Panc1 (cell line): ENCODE measurements at regions not wholly inside any gene's neighbourhood (a gene's known extent, or its start where the extent isn't known, plus 50 kb on each side); places are given as distances from the start of the nearest gene placed in this dataset.

Experiments used
- ATAC-seq: fragments of 200-7000 bp; cut with Tn5 transposase; 2 replicates; pipeline ENCODE4 v1.9.1; 2020; ENCODE audit warnings: mild to moderate bottlenecking, moderate library complexity
- BruUV-seq: library from RNA; stranded (reverse); fragments of 400-500 nt; replicated peaks from 2 replicates; lab custom pipeline; 2021; lab: Mats Ljungman, UMichigan
- CTCF ChIA-PET: fragments of 300-600 bp; sonication (Branson Sonifier 250); formaldehyde crosslinking; loops from one replicate; lab custom pipeline; 2022; ENCODE audit warnings: antibody characterized with exemption; lab: Charles Lee
- POLR2A ChIA-PET: fragments of 300-600 bp; sonication (Branson Sonifier 250); formaldehyde crosslinking; loops from one replicate; lab custom pipeline; 2022; ENCODE audit warnings: antibody characterized with exemption; lab: Charles Lee
- DNase-seq: peaks from one replicate; pipeline ENCODE4 v3.0.0-alpha.2; 2010; ENCODE audit warnings: low read depth, low spot score
- H3K27ac ChIP-seq: 2 replicates; pipeline ENCODE4 v1.5.1; 2011; ENCODE audit warnings: mild to moderate bottlenecking, low read length, inconsistent platforms
- H3K27me3 ChIP-seq: fragments of 200-500 bp; sonication (Bioruptor generic); 2 replicates; pipeline ENCODE4 v1.6.0; 2014; ENCODE audit warnings: low read length, inconsistent platforms; ENCODE audit not compliant: control insufficient read depth, insufficient read depth
- H3K36me3 ChIP-seq: fragments of 200-500 bp; sonication (Bioruptor generic); 2 replicates; pipeline ENCODE4 v1.5.1; 2014; ENCODE audit warnings: inconsistent platforms, mild to moderate bottlenecking, low read length, moderate library complexity; ENCODE audit not compliant: control insufficient read depth, insufficient read depth
- H3K4me1 ChIP-seq: 2 replicates; pipeline ENCODE4 v1.5.1; 2011; ENCODE audit warnings: inconsistent platforms, mild to moderate bottlenecking, low read length, moderate library complexity; ENCODE audit not compliant: control insufficient read depth, insufficient read depth
- H3K4me3 ChIP-seq, 2 experiments: 2 replicates each; pipeline ENCODE4 v1.5.1; 2011 to 2012; ENCODE audit warnings: low read depth in 2 of 2, low read length in 2 of 2, mild to moderate bottlenecking in 2 of 2, inconsistent platforms in 1 of 2, moderate library complexity in 1 of 2
- H3K9me3 ChIP-seq: fragments of 200-500 bp; sonication (Bioruptor generic); 2 replicates; pipeline ENCODE4 v1.5.1; 2014; ENCODE audit warnings: low read depth, mild to moderate bottlenecking, inconsistent platforms, low read length, moderate library complexity; ENCODE audit not compliant: control insufficient read depth, insufficient read depth
- POLR2AphosphoS5 ChIP-seq: IDR thresholded peaks from 2 replicates; pipeline ENCODE4 v1.6.1; 2012; ENCODE audit warnings: mild to moderate bottlenecking, low read depth, low read length, moderate library complexity
- SIN3A ChIP-seq: IDR thresholded peaks from 2 replicates; pipeline ENCODE4 v1.6.1; 2012; ENCODE audit warnings: low read depth, mild to moderate bottlenecking, low read length, moderate library complexity, borderline replicate concordance; ENCODE audit not compliant: insufficient read depth
- TCF7L2 ChIP-seq: IDR thresholded peaks from 2 replicates; pipeline ENCODE4 v1.6.1; 2011; ENCODE audit warnings: mild to moderate bottlenecking, low read depth, low read length, inconsistent platforms
- in situ Hi-C: cut with HindIII; loops from 2 replicates; pipeline ENCODE4 v1.10.0; 2016; ENCODE audit warnings: low sequenced_read_pairs, low pct_unique_long_range_greater_than_20kb
- intact Hi-C: fragments of 100-400 bp; cut with micrococcal nuclease; formaldehyde crosslinking; loops from one replicate; pipeline ENCODE4 v1.10.0; 2022; ENCODE audit not compliant: unreplicated experiment
- TF ChIP-seq, protein P1 (sequence below): fragments of 450-650 bp; IDR thresholded peaks from 2 replicates; pipeline ENCODE4 v1.5.1; 2017; ENCODE audit warnings: mild to moderate bottlenecking
- TF ChIP-seq, protein P2 (sequence below), 2 experiments: IDR thresholded peaks; 2 replicates each; pipeline ENCODE4 v1.6.1; 2011 to 2012; ENCODE audit warnings: low read depth in 2 of 2, control low read depth in 1 of 2, low read length in 1 of 2, mild to moderate bottlenecking in 1 of 2, moderate library complexity in 1 of 2; ENCODE audit not compliant: insufficient read depth in 1 of 2

DNA sequence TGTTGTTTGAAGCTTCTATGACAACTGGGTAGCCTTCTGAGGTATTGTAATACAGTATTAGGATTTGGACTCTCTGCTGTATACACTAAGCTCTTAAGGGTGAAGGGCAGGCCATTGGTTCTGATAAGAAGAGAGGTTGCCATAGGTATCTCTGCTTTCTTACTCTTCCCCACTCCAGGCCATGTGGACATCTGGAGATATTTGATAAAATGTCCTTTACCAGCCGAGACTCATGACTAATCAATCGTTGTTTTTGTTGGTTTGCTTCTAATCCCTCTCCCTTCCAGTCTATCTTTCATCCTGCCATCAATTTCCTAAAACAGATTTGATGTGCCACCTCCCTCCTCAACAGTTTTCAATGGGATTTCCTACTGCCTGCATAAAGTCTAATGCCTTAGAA lies 64.6 kb upstream of the WDR26 start:
- DNase-seq: no peak

DNA sequence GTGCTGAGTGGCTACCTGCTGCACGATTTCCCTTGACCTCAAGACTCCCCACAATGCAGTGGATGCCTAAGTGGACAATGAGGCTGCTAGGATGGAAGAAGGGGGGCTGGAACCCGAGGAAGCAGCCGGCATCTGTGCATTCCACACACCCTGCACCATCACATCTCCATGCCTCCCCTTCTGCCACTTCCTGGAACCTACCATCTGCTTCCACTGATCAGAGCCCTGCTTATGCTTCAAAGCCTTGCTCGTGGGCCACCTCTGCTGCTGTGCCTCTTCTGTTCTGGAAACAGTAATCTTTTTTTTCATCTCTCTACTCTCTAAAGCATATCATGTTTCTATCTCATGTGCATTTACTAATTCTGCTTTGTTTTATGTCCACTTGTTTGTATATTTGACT lies 66.2 kb upstream of the WDR26 start:
- in situ Hi-C loops: no loop called here
- intact Hi-C loops: no loop called here
- no peak overlapping the region for H3K4me3 ChIP-seq
- no peaks in the 10 kb centered on the region for H3K27me3 ChIP-seq
- ATAC-seq (no peak), DNase-seq (no peak)
- H3K4me1 ChIP-seq: peaks cover 45% of the 10 kb centered on the region
- H3K27ac ChIP-seq: peak overlapping the region; percentile 36; the same call in 1 of the 2 replicates
- CTCF ChIA-PET: no interaction called here
- BruUV-seq: no TSS peak
- peaks cover 9% of the 10 kb centered on the region; the same call in 1 of the 2 replicates for H3K9me3 ChIP-seq
- POLR2A ChIA-PET: no interaction called here
- H3K36me3 ChIP-seq: no peaks in the 10 kb centered on the region
- TF ChIP-seq SIN3A (no peak), POLR2AphosphoS5 (no peak)
- TF ChIP-seq, protein P1, sequence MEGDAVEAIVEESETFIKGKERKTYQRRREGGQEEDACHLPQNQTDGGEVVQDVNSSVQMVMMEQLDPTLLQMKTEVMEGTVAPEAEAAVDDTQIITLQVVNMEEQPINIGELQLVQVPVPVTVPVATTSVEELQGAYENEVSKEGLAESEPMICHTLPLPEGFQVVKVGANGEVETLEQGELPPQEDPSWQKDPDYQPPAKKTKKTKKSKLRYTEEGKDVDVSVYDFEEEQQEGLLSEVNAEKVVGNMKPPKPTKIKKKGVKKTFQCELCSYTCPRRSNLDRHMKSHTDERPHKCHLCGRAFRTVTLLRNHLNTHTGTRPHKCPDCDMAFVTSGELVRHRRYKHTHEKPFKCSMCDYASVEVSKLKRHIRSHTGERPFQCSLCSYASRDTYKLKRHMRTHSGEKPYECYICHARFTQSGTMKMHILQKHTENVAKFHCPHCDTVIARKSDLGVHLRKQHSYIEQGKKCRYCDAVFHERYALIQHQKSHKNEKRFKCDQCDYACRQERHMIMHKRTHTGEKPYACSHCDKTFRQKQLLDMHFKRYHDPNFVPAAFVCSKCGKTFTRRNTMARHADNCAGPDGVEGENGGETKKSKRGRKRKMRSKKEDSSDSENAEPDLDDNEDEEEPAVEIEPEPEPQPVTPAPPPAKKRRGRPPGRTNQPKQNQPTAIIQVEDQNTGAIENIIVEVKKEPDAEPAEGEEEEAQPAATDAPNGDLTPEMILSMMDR: no peak
- TF ChIP-seq, protein P2, sequence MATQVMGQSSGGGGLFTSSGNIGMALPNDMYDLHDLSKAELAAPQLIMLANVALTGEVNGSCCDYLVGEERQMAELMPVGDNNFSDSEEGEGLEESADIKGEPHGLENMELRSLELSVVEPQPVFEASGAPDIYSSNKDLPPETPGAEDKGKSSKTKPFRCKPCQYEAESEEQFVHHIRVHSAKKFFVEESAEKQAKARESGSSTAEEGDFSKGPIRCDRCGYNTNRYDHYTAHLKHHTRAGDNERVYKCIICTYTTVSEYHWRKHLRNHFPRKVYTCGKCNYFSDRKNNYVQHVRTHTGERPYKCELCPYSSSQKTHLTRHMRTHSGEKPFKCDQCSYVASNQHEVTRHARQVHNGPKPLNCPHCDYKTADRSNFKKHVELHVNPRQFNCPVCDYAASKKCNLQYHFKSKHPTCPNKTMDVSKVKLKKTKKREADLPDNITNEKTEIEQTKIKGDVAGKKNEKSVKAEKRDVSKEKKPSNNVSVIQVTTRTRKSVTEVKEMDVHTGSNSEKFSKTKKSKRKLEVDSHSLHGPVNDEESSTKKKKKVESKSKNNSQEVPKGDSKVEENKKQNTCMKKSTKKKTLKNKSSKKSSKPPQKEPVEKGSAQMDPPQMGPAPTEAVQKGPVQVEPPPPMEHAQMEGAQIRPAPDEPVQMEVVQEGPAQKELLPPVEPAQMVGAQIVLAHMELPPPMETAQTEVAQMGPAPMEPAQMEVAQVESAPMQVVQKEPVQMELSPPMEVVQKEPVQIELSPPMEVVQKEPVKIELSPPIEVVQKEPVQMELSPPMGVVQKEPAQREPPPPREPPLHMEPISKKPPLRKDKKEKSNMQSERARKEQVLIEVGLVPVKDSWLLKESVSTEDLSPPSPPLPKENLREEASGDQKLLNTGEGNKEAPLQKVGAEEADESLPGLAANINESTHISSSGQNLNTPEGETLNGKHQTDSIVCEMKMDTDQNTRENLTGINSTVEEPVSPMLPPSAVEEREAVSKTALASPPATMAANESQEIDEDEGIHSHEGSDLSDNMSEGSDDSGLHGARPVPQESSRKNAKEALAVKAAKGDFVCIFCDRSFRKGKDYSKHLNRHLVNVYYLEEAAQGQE (IDR thresholded peaks at IDR 0.05; ENCODE audit: insufficient read depth in 1 of 2, low read depth in 2 of 2, low read length in 1 of 2): no peak

More for the DNA sequence above, 64.6 kb upstream of the WDR26 start:
- Histone ChIP-seq H3K4me1 (peaks cover 39% of the 10 kb centered on the region), H3K36me3 (no peaks in the 10 kb centered on the region), H3K9me3 (peaks cover 9% of the 10 kb centered on the region; the same call in 1 of the 2 replicates), H3K27me3 (no peaks in the 10 kb centered on the region), H3K27ac (peak overlapping the region; percentile 87), H3K4me3 (peak overlapping the region in 1 of 2 experiments; percentile 41; a peak in 1 of 4 replicates)
- BruUV-seq: TSS peak; percentile 70
- intact Hi-C loops: no loop called here
- TF ChIP-seq, protein P1: no peak
- TF ChIP-seq TCF7L2 (no peak), POLR2AphosphoS5 (no peak), SIN3A (no peak)
- TF ChIP-seq, protein P2 (IDR thresholded peaks at IDR 0.05; ENCODE audit: insufficient read depth in 1 of 2, low read depth in 2 of 2, low read length in 1 of 2): no peak
- ChIA-PET CTCF (interaction anchor here (1.0 to 1.1 kb wide), 2 partner anchors 42 to 424 kb away, joined by 6 to 7 read pairs; no protein-coding TSS in a partner anchor), POLR2A (no interaction called here)
- no peak for ATAC-seq
- in situ Hi-C loops: no loop called here
